Pancreas (tissue), 10 donors: ENCODE measurements at regions not wholly inside any gene's neighbourhood (a gene's known extent, or its start where the extent isn't known, plus 50 kb on each side); places are given as distances from the start of the nearest gene placed in this dataset.

Source experiments
- ATAC-seq, 4 donors: fragments of 200-7000 bp; cut with Tn5 transposase; one replicate each; pipeline versions ENCODE4 v1.8.0 to v1.9.1; 2020; ENCODE audit warnings: mild to moderate bottlenecking in 4 of 4, moderate library complexity in 4 of 4
- DNase-seq, 6 donors: peaks; one replicate each; pipeline ENCODE4 v3.0.0-alpha.2; 2020
- FAIRE-seq: peaks from 2 replicates; lab custom pipeline; 2012; peaks lifted over from hg19 to GRCh38; lab: Jason Lieb, UNC
- H3K27ac ChIP-seq, 4 donors: fragments of 200-600 bp; sonication (generic); 1 replicate in 3 of 4; 2 replicates in 1 of 4; pipeline versions ENCODE4 v1.5.0 to v1.8.0; 2020
- H3K27me3 ChIP-seq, 4 donors: fragments of 200-600 bp; one replicate each; pipeline ENCODE4 v1.8.0; 2021
- H3K36me3 ChIP-seq, 3 donors: fragments of 200-600 bp; sonication (generic) in 1 of 3; one replicate each; pipeline versions ENCODE4 v1.5.0 to v1.8.0; 2020 to 2021
- H3K4me1 ChIP-seq, 3 donors: fragments of 200-600 bp; one replicate each; pipeline ENCODE4 v1.8.0; 2021
- H3K4me3 ChIP-seq, 4 donors: fragments of 200-600 bp; sonication (generic) in 2 of 4; one replicate each; pipeline versions ENCODE4 v1.5.0 to v1.8.0; 2020 to 2021
- H3K9me3 ChIP-seq, 4 donors: fragments of 200-600 bp; one replicate each; pipeline ENCODE4 v1.8.0; 2021
- CTCF ChIP-seq, 4 donors: fragments of 200-600 bp; sonication (generic) in 3 of 4; IDR thresholded peaks; one replicate each; pipeline versions ENCODE4 v1.5.0 to v1.8.0; 2021; ENCODE audit warnings: antibody characterized with exemption in 4 of 4
- WGBS, 2 donors: extraction: QIAGEN DNeasy Blood & Tissue Kit; methylation state at CpG; one replicate each; pipeline ENCODE4 v1.1.7; 2013; 5-methylcytosine and 5-hydroxymethylcytosine counted together
- intact Hi-C, 3 donors: fragments of 100-400 bp; cut with DNase I; formaldehyde crosslinking; loops; one replicate each; pipeline versions ENCODE4 v1.11.1 to v1.14.2; 2022
- donor health status: healthy with polysubstance abuse.
- donor health status: DM: no; HTN: no; CAD: no; lungs with moderate emphysema.
- donor health status: DM: no; HTN: no; CAD: no.
- donor health status: control.
- donor health status: control.
- donor health status: Bipolar disorder and iron deficiency.
- donor health status: DM: yes; HTN: yes; CAD: no.
- donor health status: DM: no; HTN: no; CAD: no.
- donor health status: DM: no; HTN: no; CAD: no.
- donor health status: DM: yes; HTN: yes; CAD: no.

- ATAC-seq = no peak
- WGBS, 2 donors = 86 to 87% methylated on average over 6 of the region's 6 CpGs
- Histone ChIP-seq H3K27ac (no peak overlapping the region), H3K4me1 (no peaks in the 10 kb centered on the region), H3K27me3 (no peaks in the 10 kb centered on the region), H3K36me3 (no peaks in the 10 kb centered on the region), H3K4me3 (no peak overlapping the region), H3K9me3 (no peaks in the 10 kb centered on the region)
- no peak for FAIRE-seq
- intact Hi-C loops = no loop called here
- no peak for TF ChIP-seq CTCF (IDR thresholded peaks at IDR 0.05)
- no peak for DNase-seq
Observed at GRCh38 chr7:54615-55014, 137.8 kb upstream of the FAM20C start.

GRCh38 chr7:55690-56248 lies 136.6 kb upstream of the FAM20C start:
- no peak for ATAC-seq
- 79 to 83% methylated on average over 9 of the region's 9 CpGs for WGBS, 2 donors
- Histone ChIP-seq H3K36me3 (no peaks in the 10 kb centered on the region), H3K4me1 (no peaks in the 10 kb centered on the region), H3K27me3 (no peaks in the 10 kb centered on the region), H3K4me3 (no peak overlapping the region), H3K27ac (no peak overlapping the region), H3K9me3 (no peaks in the 10 kb centered on the region)
- no peak for TF ChIP-seq CTCF (IDR thresholded peaks at IDR 0.05)
- no peak for DNase-seq
- no peak for FAIRE-seq
- intact Hi-C loops = no loop called here

DNA sequence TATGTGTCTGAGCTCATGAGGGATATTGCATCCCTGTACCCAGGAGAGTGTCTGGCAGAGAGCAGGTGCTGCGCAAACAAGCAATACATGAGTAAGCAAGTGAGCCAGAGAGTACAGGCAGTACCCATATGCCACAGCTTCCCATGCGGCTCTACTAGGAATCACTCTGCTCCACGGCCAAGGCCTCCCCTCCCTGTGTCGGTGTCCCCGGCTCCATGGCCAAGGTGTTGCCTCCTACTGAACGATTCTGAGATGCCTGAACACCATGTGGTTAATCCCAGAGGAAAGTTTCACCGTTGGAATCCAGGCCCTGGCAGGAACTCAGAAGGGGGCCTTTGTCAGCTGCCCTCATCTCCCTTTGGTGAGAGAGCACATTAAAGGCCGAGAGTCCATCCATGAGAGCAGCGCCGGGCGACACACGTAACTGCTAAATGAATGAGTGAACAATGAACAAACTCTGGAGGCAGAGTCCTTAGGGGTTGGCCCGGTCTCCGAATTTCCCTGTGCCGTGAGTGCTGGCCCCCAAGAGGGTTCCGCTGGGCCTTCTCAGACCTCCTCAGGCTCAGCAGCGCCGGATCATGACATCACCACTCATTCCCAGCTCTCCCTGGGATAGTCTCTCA lies 136.0 kb upstream of the FAM20C start:
- Histone ChIP-seq H3K27me3 (no peaks in the 10 kb centered on the region), H3K27ac (no peak overlapping the region), H3K36me3 (no peaks in the 10 kb centered on the region), H3K9me3 (no peaks in the 10 kb centered on the region), H3K4me3 (no peak overlapping the region), H3K4me1 (no peaks in the 10 kb centered on the region)
- WGBS, 2 donors = 81 to 83% methylated on average over 18 of the region's 18 CpGs
- peak in 1 of 6 donors; percentile 37 for DNase-seq
- no peak for TF ChIP-seq CTCF (IDR thresholded peaks at IDR 0.05)
- no peak for FAIRE-seq
- intact Hi-C loops = no loop called here
- peak in 2 of 4 donors; percentile 48 to 63 for ATAC-seq

DNA sequence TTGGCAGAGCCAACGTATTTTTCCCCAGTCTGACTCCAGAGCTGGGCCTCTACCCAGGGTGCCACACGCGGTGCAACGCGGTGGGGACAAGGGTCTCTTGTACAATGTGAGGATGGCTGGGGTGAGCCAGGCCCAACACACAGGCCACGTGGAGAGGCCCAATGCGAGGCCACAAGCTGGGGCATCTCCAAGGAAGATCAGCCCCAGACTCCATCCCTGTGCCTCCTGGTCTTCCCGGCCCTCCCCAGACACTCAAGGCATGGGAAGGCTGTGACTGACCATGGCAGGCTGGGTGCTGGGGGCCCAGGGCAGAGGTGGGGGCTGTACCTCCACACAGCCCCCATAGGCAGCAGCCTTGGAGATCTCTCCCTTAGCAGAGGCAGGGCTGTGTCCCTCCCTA lies 135.3 kb upstream of the FAM20C start:
- intact Hi-C loops = no loop called here
- no peaks in the 10 kb centered on the region for H3K9me3 ChIP-seq
- no peaks in the 10 kb centered on the region for H3K27me3 ChIP-seq
- FAIRE-seq (no peak), ATAC-seq (no peak), DNase-seq (peak in 1 of 6 donors; percentile 48)
- H3K4me3 ChIP-seq = no peak overlapping the region
- no peaks in the 10 kb centered on the region for H3K4me1 ChIP-seq
- no peak for TF ChIP-seq CTCF (IDR thresholded peaks at IDR 0.05)
- no peaks in the 10 kb centered on the region for H3K36me3 ChIP-seq
- H3K27ac ChIP-seq = no peak overlapping the region
- 85 to 87% methylated on average over 8 of the region's 8 CpGs for WGBS, 2 donors
